ENCODE measurements at regions not wholly inside any gene's neighbourhood (a gene's known extent, or its start where the extent isn't known, plus 50 kb on each side); places are given as distances from the start of the nearest gene placed in this dataset.
A peak's percentile ranks its signal among the peaks of the same experiment; 100 is the strongest.

DNA sequence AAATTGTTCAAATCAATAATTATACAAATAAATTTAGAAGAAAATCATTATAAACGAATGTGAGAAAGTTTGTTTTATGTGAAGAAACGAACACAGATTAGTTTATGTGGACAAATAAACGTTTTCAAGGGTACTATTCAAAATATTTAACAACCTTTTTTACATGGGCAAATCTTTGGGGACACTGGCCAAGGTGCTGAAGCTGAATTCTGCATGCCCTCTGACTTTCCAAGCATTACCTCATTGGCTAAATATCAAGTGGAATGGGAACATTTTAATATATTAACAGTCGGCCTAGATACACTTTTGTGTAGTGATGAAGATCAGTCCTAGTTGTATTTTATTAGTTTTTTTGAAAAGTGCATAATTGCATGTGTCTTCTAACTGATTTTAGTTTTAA is 636.4 kb upstream of the DPPA4 start:
- no peaks in the 10 kb centered on the region for H3K9me3 ChIP-seq
- H3K36me3 ChIP-seq: no peaks in the 10 kb centered on the region
- no peak for DNase-seq
- no peak overlapping the region for H3K27ac ChIP-seq
- TF ChIP-seq POLR2A (IDR thresholded peaks at IDR 0.05): no peak
- TF ChIP-seq CTCF (IDR thresholded peaks at IDR 0.05): no peak
- no peaks in the 10 kb centered on the region for H3K4me1 ChIP-seq
- H3K27me3 ChIP-seq: no peaks in the 10 kb centered on the region
- H3K4me3 ChIP-seq: no peak overlapping the region

DNA sequence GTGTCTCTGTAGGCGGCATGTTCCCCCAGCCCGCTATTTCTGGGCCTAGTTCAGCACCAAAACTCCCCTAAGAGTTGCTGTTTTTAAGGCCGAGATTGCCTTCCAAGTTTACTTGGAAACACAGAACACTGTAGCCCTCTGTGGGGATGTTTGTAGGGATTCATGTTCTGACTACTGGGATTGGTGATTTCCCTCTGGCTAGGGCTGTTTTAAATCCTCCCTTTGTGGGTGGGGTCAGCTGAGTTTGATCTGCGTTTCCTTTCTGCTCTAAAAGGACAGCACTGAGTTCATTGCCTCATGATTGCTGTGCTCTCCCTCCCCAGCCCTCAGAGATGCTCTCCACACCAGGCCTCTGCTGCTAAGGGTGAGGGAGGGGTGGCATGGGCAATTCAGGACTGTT is 640.6 kb upstream of the DPPA4 start:
- Histone ChIP-seq H3K36me3 (no peaks in the 10 kb centered on the region), H3K9me3 (no peaks in the 10 kb centered on the region), H3K4me3 (no peak overlapping the region), H3K27ac (no peak overlapping the region), H3K4me1 (no peaks in the 10 kb centered on the region), H3K27me3 (no peaks in the 10 kb centered on the region)
- no peak for TF ChIP-seq POLR2A (IDR thresholded peaks at IDR 0.05)
- no peak for TF ChIP-seq CTCF (IDR thresholded peaks at IDR 0.05)
- DNase-seq: no peak

GRCh38 chr3:109982201-109982600 is 644.9 kb upstream of the DPPA4 start:
- TF ChIP-seq CTCF (IDR thresholded peaks at IDR 0.05): no peak
- TF ChIP-seq POLR2A (IDR thresholded peaks at IDR 0.05): no peak
- Histone ChIP-seq H3K36me3 (no peaks in the 10 kb centered on the region), H3K27me3 (no peaks in the 10 kb centered on the region), H3K27ac (no peak overlapping the region), H3K9me3 (no peaks in the 10 kb centered on the region), H3K4me1 (no peaks in the 10 kb centered on the region), H3K4me3 (no peak overlapping the region)
- DNase-seq: no peak

DNA sequence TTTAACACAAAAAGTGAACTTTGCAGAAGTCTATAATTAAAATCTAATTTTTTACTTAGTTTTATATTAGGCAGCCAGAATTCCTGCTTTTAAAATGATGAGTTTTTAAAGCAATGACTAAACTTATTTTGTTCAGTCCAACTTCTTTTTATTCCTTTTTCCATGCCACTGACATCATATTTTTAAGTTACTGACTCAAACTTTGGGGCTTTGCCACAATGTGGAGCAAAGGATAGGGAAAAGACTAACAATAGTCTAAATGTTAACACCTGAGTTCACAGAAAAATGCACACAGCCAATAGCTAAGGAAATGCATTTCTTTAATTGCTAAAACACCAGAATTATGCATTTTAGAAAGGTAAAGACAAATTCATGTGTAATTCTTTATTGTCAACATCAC is 647.6 kb upstream of the DPPA4 start:
- TF ChIP-seq CTCF (IDR thresholded peaks at IDR 0.05) (no peak), POLR2A (IDR thresholded peaks at IDR 0.05) (no peak)
- no peak overlapping the region for H3K4me3 ChIP-seq
- no peaks in the 10 kb centered on the region for H3K4me1 ChIP-seq
- H3K36me3 ChIP-seq: no peaks in the 10 kb centered on the region
- H3K9me3 ChIP-seq: no peaks in the 10 kb centered on the region
- no peak overlapping the region for H3K27ac ChIP-seq
- H3K27me3 ChIP-seq: no peaks in the 10 kb centered on the region
- DNase-seq: no peak

DNA sequence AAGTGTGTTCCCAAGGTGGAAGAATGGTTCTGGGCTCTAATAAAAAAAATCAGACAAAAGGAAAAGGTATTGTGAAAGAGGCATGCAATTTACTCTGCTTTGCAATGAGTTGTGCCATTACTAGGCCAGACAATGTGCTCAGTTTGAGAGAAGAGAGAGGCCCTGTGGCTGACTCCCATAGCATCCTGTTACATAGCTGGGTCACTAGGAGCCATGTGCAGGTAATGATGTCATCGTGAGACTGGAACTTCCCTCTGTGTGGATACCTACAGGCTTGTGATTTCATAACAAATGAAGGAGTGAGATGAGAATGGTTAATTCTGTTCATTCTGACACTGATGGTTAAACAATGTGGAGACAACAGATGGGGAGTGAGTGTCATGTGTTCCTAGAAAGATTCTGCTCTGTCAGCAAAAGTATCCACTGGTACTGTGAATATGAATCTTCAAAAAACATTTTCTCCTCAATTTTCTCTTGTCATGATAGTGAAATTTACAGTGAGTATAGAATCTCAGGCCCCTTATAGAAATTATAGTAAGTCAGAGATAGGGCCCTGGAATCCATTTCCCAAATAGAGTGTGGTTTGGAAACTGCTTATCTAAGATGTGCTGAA is 648.7 kb upstream of the DPPA4 start:
- no peaks in the 10 kb centered on the region for H3K4me1 ChIP-seq
- DNase-seq: no peak
- no peak overlapping the region for H3K27ac ChIP-seq
- H3K27me3 ChIP-seq: no peaks in the 10 kb centered on the region
- no peaks in the 10 kb centered on the region for H3K9me3 ChIP-seq
- H3K36me3 ChIP-seq: no peaks in the 10 kb centered on the region
- no peak overlapping the region for H3K4me3 ChIP-seq
- TF ChIP-seq CTCF (IDR thresholded peaks at IDR 0.05) (no peak), POLR2A (IDR thresholded peaks at IDR 0.05) (no peak)

DNA sequence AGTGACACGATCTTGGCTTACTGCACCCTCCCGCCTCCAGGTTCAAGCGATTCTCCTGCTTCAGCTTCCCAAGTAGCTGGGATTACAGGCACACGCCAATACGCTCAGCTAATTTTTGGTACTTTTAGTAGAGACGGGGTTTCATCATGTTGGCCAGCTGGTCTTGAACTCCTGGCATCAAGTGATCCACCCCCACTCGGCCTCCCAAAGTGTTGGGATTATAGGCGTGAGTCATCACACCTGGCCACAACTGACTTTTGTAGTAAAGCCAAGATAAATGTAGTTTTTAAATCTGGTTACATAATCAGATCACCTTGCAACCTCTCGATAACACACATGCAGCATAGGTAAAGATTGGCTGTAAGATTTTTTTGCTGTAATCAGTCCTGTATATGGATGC is 657.5 kb upstream of the DPPA4 start:
- Histone ChIP-seq H3K9me3 (no peaks in the 10 kb centered on the region), H3K4me1 (no peaks in the 10 kb centered on the region), H3K27me3 (no peaks in the 10 kb centered on the region), H3K4me3 (no peak overlapping the region), H3K36me3 (no peaks in the 10 kb centered on the region), H3K27ac (no peak overlapping the region)
- DNase-seq: peak in 1 of 3 donors; percentile 31
- TF ChIP-seq CTCF (IDR thresholded peaks at IDR 0.05) (no peak), POLR2A (IDR thresholded peaks at IDR 0.05) (no peak)

Measured in Peyer's patch (tissue), 4 donors.